ENCODE measurements at regions not wholly inside any gene's neighbourhood (a gene's known extent, or its start where the extent isn't known, plus 50 kb on each side); places are given as distances from the start of the nearest gene placed in this dataset.
"Not testable (repeated sequence)": the region's sequence is repeated elsewhere in the genome, so short reads cannot be mapped to it uniquely, and the experiment has no call there.

GRCh38 chr4:115519476-115519875, 406.1 kb upstream of the NDST4 start:
- TF ChIP-seq CTCF (IDR thresholded peaks at IDR 0.05); POLR2AphosphoS5 (IDR thresholded peaks at IDR 0.05; ENCODE audit: low read depth, low read length); SIN3A (IDR thresholded peaks at IDR 0.05; ENCODE audit: borderline replicate concordance, insufficient read depth, low read depth, low read length): not testable (repeated sequence)
- TF ChIP-seq, protein P1, sequence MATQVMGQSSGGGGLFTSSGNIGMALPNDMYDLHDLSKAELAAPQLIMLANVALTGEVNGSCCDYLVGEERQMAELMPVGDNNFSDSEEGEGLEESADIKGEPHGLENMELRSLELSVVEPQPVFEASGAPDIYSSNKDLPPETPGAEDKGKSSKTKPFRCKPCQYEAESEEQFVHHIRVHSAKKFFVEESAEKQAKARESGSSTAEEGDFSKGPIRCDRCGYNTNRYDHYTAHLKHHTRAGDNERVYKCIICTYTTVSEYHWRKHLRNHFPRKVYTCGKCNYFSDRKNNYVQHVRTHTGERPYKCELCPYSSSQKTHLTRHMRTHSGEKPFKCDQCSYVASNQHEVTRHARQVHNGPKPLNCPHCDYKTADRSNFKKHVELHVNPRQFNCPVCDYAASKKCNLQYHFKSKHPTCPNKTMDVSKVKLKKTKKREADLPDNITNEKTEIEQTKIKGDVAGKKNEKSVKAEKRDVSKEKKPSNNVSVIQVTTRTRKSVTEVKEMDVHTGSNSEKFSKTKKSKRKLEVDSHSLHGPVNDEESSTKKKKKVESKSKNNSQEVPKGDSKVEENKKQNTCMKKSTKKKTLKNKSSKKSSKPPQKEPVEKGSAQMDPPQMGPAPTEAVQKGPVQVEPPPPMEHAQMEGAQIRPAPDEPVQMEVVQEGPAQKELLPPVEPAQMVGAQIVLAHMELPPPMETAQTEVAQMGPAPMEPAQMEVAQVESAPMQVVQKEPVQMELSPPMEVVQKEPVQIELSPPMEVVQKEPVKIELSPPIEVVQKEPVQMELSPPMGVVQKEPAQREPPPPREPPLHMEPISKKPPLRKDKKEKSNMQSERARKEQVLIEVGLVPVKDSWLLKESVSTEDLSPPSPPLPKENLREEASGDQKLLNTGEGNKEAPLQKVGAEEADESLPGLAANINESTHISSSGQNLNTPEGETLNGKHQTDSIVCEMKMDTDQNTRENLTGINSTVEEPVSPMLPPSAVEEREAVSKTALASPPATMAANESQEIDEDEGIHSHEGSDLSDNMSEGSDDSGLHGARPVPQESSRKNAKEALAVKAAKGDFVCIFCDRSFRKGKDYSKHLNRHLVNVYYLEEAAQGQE (IDR thresholded peaks at IDR 0.05; ENCODE audit: insufficient read depth in 1 of 2, low read depth in 2 of 2, low read length in 1 of 2), result not testable (repeated sequence)
